ENCODE measurements at regions not wholly inside any gene's neighbourhood (a gene's known extent, or its start where the extent isn't known, plus 50 kb on each side); places are given as distances from the start of the nearest gene placed in this dataset.

DNA sequence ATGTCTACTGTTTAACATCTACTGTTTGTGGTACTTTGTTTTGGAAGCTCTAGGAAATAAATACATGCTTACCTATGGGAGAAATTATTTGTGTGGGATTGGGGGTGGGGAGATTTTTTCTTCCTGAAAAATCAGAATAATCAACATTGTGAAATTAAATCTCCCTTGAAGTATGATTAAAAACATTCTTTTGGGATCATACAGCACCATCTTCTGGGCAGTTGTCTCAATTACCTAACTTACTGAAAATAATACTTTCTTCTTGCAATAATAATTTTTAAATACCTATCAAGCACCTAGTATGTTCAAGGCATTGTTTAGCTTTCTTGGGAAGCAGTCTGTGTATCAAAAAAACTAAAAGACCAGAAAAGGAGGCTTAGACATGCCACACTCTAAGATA is 576.5 kb upstream of the ARGLU1 start:
- Histone ChIP-seq H3K9me2 (replicated peaks; ENCODE audit: insufficient read depth, low read length) (no peaks in the 10 kb centered on the region), H3K27me3 (ENCODE audit: low read length) (no peaks in the 10 kb centered on the region), H4K20me1 (ENCODE audit: low read depth, low read length) (no peaks in the 10 kb centered on the region), H3K4me3 (ENCODE audit: insufficient read depth, low read length, poor library complexity, severe bottlenecking) (no peak overlapping the region), H3K36me3 (ENCODE audit: low read length) (no peaks in the 10 kb centered on the region), H3K79me2 (ENCODE audit: insufficient read depth, low read length) (no peaks in the 10 kb centered on the region), H3K9ac (ENCODE audit: low read length) (no peak overlapping the region), H3F3A (ENCODE audit: insufficient read depth) (no peaks in the 10 kb centered on the region), H3K4me2 (ENCODE audit: low read depth, low read length, poor library complexity, severe bottlenecking) (no peak overlapping the region), H3K9me3 (ENCODE audit: insufficient read depth, low read length) (no peaks in the 10 kb centered on the region), H3K27ac (ENCODE audit: low read depth, low read length) (no peak overlapping the region), H2AFZ (ENCODE audit: low read depth, low read length, severe bottlenecking) (no peak overlapping the region)
- TF ChIP-seq EZH2phosphoT487 (conservative IDR thresholded peaks at IDR 0.05; ENCODE audit: low read length) = no peak
- TF ChIP-seq, protein P1, sequence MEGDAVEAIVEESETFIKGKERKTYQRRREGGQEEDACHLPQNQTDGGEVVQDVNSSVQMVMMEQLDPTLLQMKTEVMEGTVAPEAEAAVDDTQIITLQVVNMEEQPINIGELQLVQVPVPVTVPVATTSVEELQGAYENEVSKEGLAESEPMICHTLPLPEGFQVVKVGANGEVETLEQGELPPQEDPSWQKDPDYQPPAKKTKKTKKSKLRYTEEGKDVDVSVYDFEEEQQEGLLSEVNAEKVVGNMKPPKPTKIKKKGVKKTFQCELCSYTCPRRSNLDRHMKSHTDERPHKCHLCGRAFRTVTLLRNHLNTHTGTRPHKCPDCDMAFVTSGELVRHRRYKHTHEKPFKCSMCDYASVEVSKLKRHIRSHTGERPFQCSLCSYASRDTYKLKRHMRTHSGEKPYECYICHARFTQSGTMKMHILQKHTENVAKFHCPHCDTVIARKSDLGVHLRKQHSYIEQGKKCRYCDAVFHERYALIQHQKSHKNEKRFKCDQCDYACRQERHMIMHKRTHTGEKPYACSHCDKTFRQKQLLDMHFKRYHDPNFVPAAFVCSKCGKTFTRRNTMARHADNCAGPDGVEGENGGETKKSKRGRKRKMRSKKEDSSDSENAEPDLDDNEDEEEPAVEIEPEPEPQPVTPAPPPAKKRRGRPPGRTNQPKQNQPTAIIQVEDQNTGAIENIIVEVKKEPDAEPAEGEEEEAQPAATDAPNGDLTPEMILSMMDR (IDR thresholded peaks at IDR 0.05; ENCODE audit: insufficient read depth, low read length, poor library complexity, severe bottlenecking) = no peak

DNA sequence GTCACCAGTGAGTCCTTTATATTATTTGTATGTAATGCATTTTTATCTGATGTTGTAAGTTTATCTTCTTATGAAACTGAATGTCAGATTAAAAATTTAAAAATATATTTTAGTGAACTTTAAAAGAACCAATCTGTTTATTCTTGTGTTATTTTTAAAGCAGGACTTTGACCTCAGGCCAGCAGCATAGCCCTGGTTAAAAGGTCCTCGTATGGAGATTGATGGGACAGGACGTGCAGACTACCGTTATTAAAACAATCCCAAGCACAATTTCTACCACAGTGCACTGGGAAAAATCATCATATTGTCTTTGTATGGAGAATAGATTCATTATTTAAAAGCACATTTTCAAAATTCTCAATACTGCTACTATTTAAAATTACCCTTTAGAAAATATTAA is 573.8 kb upstream of the ARGLU1 start:
- no peak for TF ChIP-seq EZH2phosphoT487 (conservative IDR thresholded peaks at IDR 0.05; ENCODE audit: low read length)
- TF ChIP-seq, protein P1 (IDR thresholded peaks at IDR 0.05; ENCODE audit: insufficient read depth, low read length, poor library complexity, severe bottlenecking) = no peak
- no peaks in the 10 kb centered on the region for H3K36me3 ChIP-seq (ENCODE audit: low read length)

DNA sequence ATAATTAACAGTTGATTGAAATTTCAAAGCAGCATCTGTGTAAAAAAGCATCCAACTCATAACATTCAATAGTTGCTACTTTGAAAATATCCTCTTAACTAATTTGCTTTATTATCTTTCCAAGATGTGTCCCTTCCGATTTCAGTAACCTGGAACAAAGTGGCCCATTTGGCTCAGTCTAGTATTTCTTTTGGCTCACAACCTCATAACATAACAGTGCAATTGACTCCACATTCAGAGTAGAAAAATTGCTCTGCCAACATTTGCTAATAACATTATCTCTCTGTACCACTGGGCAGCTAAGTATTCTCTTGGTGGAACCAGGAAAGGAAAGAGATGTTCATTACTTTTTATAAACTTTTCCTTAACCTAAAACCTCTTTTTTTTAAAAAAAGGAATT is 571.1 kb upstream of the ARGLU1 start:
- Histone ChIP-seq H3K9me2 (replicated peaks; ENCODE audit: insufficient read depth, low read length) (no peaks in the 10 kb centered on the region), H4K20me1 (ENCODE audit: low read depth, low read length) (no peaks in the 10 kb centered on the region), H3K4me3 (ENCODE audit: insufficient read depth, low read length, poor library complexity, severe bottlenecking) (no peak overlapping the region), H3K9me3 (ENCODE audit: insufficient read depth, low read length) (no peaks in the 10 kb centered on the region), H3F3A (ENCODE audit: insufficient read depth) (no peaks in the 10 kb centered on the region), H3K9ac (ENCODE audit: low read length) (no peak overlapping the region), H3K36me3 (ENCODE audit: low read length) (no peaks in the 10 kb centered on the region), H3K27ac (ENCODE audit: low read depth, low read length) (no peak overlapping the region), H3K27me3 (ENCODE audit: low read length) (no peaks in the 10 kb centered on the region), H3K79me2 (ENCODE audit: insufficient read depth, low read length) (no peaks in the 10 kb centered on the region), H2AFZ (ENCODE audit: low read depth, low read length, severe bottlenecking) (no peak overlapping the region), H3K4me2 (ENCODE audit: low read depth, low read length, poor library complexity, severe bottlenecking) (no peak overlapping the region)
- TF ChIP-seq EZH2phosphoT487 (conservative IDR thresholded peaks at IDR 0.05; ENCODE audit: low read length) = no peak
- TF ChIP-seq, protein P1 (IDR thresholded peaks at IDR 0.05; ENCODE audit: insufficient read depth, low read length, poor library complexity, severe bottlenecking) = no peak

More for the DNA sequence above, 573.8 kb upstream of the ARGLU1 start:
- Histone ChIP-seq H3K79me2 (ENCODE audit: insufficient read depth, low read length) (no peaks in the 10 kb centered on the region), H3K9ac (ENCODE audit: low read length) (no peak overlapping the region), H3K9me3 (ENCODE audit: insufficient read depth, low read length) (no peaks in the 10 kb centered on the region), H3K27me3 (ENCODE audit: low read length) (no peaks in the 10 kb centered on the region), H3K9me2 (replicated peaks; ENCODE audit: insufficient read depth, low read length) (no peaks in the 10 kb centered on the region), H2AFZ (ENCODE audit: low read depth, low read length, severe bottlenecking) (no peak overlapping the region), H3K4me3 (ENCODE audit: insufficient read depth, low read length, poor library complexity, severe bottlenecking) (no peak overlapping the region), H3K27ac (ENCODE audit: low read depth, low read length) (no peak overlapping the region), H3F3A (ENCODE audit: insufficient read depth) (no peaks in the 10 kb centered on the region), H4K20me1 (ENCODE audit: low read depth, low read length) (no peaks in the 10 kb centered on the region), H3K4me2 (ENCODE audit: low read depth, low read length, poor library complexity, severe bottlenecking) (no peak overlapping the region)

Measured in SU-DHL-6 (cell line).